GM12891 (cell line): ENCODE measurements at regions not wholly inside any gene's neighbourhood (a gene's known extent, or its start where the extent isn't known, plus 50 kb on each side); places are given as distances from the start of the nearest gene placed in this dataset.

Experiments
- POLR2A ChIP-seq: IDR thresholded peaks from 2 replicates; pipeline ENCODE4 v1.6.1; 2011; ENCODE audit warnings: low read depth, low read length, control low read depth
- POLR2AphosphoS5 ChIP-seq: IDR thresholded peaks from 2 replicates; pipeline ENCODE4 v1.6.1; 2011; ENCODE audit warnings: low read depth, low read length, control low read depth
- POU2F2 ChIP-seq: IDR thresholded peaks from 2 replicates; pipeline ENCODE4 v1.6.1; 2011; ENCODE audit warnings: low read depth, mild to moderate bottlenecking, control low read depth, low read length, moderate library complexity
- SPI1 ChIP-seq: IDR thresholded peaks from 2 replicates; pipeline ENCODE4 v1.6.1; 2011; ENCODE audit warnings: low read depth, low read length, control low read depth
- TAF1 ChIP-seq: IDR thresholded peaks from 2 replicates; pipeline ENCODE4 v1.6.1; 2011; ENCODE audit warnings: low read depth, low read length, control low read depth

- TF ChIP-seq POLR2AphosphoS5 (no peak), POLR2A (no peak), TAF1 (no peak), POU2F2 (no peak), SPI1 (no peak)
Observed at GRCh38 chr5:120173125-120173524, 291.0 kb upstream of the PRR16 start.
